Adipocyte (in vitro differentiated cells): ENCODE measurements at regions not wholly inside any gene's neighbourhood (a gene's known extent, or its start where the extent isn't known, plus 50 kb on each side); places are given as distances from the start of the nearest gene placed in this dataset.
"Not testable (repeated sequence)": the region's sequence is repeated elsewhere in the genome, so short reads cannot be mapped to it uniquely, and the experiment has no call there.

Source experiments
- DNase-seq: peaks from one replicate; pipeline ENCODE4 v3.0.0-alpha.2; 2015; ENCODE audit warnings: low read depth
- H3K27me3 ChIP-seq: replicated peaks from 2 replicates; pipeline ENCODE4 v1.7.0; 2013; ENCODE audit warnings: mild to moderate bottlenecking, low read length, moderate library complexity; ENCODE audit not compliant: control insufficient read depth, insufficient read depth
- H3K36me3 ChIP-seq: 2 replicates; pipeline ENCODE4 v1.7.0; 2013; ENCODE audit warnings: low read length, mild to moderate bottlenecking, moderate library complexity; ENCODE audit not compliant: control insufficient read depth, insufficient read depth, severe bottlenecking
- H3K4me1 ChIP-seq: 2 replicates; pipeline ENCODE4 v1.7.0; 2013; ENCODE audit warnings: mild to moderate bottlenecking, low read length, moderate library complexity; ENCODE audit not compliant: control insufficient read depth, insufficient read depth
- H3K4me3 ChIP-seq: 2 replicates; pipeline ENCODE4 v1.7.0; 2013; ENCODE audit warnings: mild to moderate bottlenecking, low read length, moderate library complexity
- H3K9ac ChIP-seq: 2 replicates; pipeline ENCODE4 v1.7.0; 2013; ENCODE audit warnings: mild to moderate bottlenecking, low read length, moderate library complexity
- H3K9me3 ChIP-seq: 2 replicates; pipeline ENCODE4 v1.7.0; 2013; ENCODE audit warnings: mild to moderate bottlenecking, low read length, moderate library complexity; ENCODE audit not compliant: control insufficient read depth

DNA sequence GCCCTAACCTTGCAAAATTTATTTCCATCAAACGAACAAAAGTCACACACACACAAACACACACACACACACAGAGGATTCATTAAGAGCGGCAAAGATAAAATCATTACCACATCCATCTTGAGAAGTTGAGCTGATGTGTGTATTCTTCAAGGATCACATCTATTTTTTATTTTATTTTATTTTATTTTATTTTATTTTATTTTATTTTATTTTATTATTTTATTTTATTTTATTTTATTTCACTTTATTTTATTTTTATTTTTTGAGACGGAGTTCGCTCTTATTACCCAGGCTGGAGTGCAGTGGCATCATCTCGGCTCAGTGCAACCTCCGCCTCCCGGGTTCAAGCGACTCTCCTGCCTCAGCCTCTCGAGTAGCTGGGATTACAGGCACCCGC lies 71.3 kb upstream of the SHOX start:
- not testable (repeated sequence) for H3K9ac ChIP-seq, H3K4me1 ChIP-seq, H3K4me3 ChIP-seq, H3K27me3 ChIP-seq, DNase-seq, H3K9me3 ChIP-seq, H3K36me3 ChIP-seq

DNA sequence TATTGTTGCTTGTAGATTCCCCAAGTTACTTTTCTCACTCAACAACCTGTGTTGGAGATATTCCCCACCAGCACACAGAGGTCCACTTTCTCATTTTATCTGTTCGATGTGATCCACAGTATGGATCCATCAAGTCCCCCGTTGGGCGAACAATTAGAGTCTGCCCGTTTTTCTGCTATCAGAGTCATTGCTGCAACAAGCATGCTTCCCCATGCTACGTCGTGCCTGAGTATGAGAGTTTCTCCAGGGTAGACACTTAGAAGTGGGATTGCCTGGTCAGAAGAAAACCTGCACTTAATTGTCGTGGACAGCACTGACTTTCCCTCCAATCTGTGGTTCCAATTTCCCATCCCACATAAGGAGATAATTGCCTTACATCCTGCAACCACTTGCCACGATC lies 62.7 kb upstream of the SHOX start:
- Histone ChIP-seq H3K27me3 (no peaks in the 10 kb centered on the region), H3K4me1 (no peaks in the 10 kb centered on the region), H3K4me3 (no peak overlapping the region), H3K9me3 (no peaks in the 10 kb centered on the region), H3K9ac (no peak overlapping the region), H3K36me3 (no peaks in the 10 kb centered on the region)
- DNase-seq: no peak

DNA sequence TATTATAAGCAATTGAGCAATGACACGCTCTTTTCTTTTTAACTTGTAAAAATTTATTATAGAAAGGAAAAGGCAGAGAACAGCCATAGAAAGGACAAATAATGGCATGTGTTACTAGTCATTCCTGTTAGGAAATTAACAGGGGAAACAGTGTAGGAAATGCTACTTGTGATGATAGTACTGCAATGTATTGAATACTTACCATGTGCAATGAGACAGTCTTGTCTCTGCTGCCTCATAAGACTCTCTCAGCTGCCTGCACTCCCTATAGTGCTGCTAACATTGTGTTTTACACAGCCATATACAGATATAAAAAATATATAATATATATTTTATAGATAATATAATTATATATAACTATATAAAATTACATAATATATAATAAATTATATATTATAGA lies 62.3 kb upstream of the SHOX start:
- no peaks in the 10 kb centered on the region for H3K9me3 ChIP-seq
- H3K9ac ChIP-seq: no peak overlapping the region
- H3K4me3 ChIP-seq: no peak overlapping the region
- H3K36me3 ChIP-seq: no peaks in the 10 kb centered on the region
- no peaks in the 10 kb centered on the region for H3K27me3 ChIP-seq
- H3K4me1 ChIP-seq: no peaks in the 10 kb centered on the region
- DNase-seq: no peak

DNA sequence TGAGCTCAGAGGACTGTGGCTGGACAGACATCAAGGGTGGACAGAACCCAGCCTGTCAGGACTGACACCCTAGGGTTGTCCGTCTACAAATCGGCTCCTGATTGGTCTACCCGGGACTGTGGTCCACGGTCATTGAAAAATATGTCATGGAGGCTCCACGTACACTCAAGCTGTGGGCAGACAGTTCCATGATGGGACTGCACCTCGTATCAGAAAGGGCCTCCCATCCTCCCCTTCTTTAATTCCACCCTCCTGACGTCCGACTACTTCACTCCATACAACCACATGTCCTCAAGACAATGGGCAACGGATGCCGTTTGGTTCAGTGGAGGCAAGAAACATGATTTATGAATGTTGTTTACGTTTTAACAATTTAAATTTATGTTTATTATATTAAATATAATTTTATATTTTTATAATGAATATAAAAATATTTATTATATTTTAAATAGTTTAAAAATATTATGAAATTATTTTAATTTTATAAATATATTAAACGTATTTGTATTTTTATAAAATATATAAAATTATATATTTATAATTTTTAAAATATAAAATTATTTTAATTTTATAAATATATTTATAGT lies 58.0 kb upstream of the SHOX start:
- H3K4me3 ChIP-seq: no peak overlapping the region
- no peaks in the 10 kb centered on the region for H3K36me3 ChIP-seq
- DNase-seq: no peak
- no peak overlapping the region for H3K9ac ChIP-seq
- no peaks in the 10 kb centered on the region for H3K27me3 ChIP-seq
- peaks cover 17% of the 10 kb centered on the region for H3K9me3 ChIP-seq
- no peaks in the 10 kb centered on the region for H3K4me1 ChIP-seq

DNA sequence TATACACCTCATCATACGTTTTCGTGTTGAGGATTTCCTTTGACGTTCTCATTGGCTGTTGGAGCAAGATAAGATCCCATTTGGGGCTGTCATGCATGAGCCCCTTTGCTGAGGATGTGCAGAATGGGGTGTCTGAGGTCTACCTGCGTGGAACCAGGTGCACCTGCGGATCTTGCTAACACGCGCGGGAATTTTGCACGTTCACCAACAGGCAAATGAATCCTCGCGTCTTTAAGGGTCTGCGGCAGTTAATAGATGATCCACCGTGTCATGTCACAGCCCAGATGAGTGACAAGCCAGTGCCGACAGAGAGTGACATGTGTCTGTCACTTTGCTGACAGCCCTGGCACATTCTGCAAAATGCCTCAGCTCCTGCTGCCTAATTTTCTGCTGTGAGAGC lies 56.3 kb upstream of the SHOX start:
- Histone ChIP-seq H3K9me3 (peaks cover 17% of the 10 kb centered on the region), H3K27me3 (no peaks in the 10 kb centered on the region), H3K4me3 (no peak overlapping the region), H3K36me3 (no peaks in the 10 kb centered on the region), H3K9ac (no peak overlapping the region), H3K4me1 (no peaks in the 10 kb centered on the region)
- no peak for DNase-seq

DNA sequence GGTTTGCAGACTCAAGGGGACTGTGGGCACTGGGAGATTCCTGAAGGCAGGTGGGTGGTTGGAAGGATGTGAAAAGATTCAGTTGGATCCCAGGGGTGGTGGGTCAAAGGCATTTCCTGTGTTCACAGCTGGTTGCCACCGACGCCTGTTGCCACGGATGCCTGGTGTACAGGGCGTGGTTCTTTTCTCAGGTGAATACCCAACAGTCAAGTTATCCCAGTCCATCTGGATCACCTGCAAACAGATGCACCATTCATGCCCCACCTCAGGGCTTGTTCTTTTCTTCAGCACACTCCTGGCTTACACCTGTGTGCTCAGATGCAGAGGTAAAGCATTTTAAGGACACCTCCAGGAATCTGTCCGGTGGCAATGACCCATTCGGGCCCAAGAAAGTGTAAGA lies 55.8 kb upstream of the SHOX start:
- Histone ChIP-seq H3K4me1 (no peaks in the 10 kb centered on the region), H3K4me3 (no peak overlapping the region)

DNA sequence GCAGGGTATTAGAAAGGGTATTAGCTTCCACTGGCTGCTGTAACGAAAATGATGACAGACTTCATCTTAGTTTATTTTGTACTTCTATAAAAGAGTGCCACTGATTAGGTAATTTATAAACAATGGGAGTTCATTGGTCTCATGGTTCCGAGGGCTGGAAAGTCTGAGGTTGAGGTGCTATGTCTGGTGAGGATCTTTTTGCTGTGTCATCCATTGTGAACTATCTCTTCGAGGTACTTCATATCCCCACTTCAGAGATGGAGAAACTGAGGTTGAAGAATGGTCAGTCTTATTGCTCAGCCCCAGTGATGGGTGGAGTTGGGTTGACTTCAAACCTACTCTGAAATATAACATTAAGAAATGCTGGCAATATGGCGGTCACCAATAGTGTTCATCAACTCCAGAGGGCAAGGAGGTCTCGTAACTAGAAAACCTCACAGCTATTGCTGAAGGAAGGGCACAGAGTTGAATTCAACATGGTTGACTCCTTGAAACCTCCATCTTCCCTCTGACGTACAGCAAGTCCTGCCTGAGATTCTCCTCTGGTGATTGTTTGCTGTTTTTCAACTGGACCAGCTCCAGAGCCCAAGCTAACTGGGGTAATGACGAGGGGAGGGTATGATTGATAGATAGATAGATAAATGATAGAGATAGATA lies 53.6 kb upstream of the SHOX start:
- Histone ChIP-seq H3K27me3 (no peaks in the 10 kb centered on the region), H3K4me1 (no peaks in the 10 kb centered on the region), H3K36me3 (no peaks in the 10 kb centered on the region), H3K9ac (no peak overlapping the region), H3K4me3 (no peak overlapping the region), H3K9me3 (peaks cover 17% of the 10 kb centered on the region)
- DNase-seq: no peak

More for the DNA sequence above, 55.8 kb upstream of the SHOX start:
- Histone ChIP-seq H3K27me3 (no peaks in the 10 kb centered on the region), H3K36me3 (no peaks in the 10 kb centered on the region), H3K9me3 (peaks cover 17% of the 10 kb centered on the region), H3K9ac (no peak overlapping the region)
- no peak for DNase-seq

DNA sequence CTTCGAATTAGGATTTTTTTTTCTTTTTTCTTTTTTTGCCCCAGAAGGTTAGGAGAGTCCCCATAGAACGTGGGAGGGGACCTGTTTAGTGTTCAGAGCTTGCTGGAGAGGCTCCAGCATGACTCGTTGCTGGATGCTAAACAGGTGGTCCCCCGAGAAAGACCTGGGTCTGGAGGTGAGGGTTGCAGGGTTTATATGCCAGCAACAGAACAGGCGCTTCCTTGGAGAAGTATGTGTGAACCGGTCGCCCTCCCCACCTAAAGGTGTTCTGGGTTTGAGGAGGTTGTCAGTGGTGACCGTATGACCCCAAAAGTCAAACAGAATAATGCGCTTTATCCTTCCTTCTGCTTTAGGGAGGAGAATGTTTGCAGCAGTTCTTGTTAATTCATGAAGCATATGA lies 52.1 kb upstream of the SHOX start:
- DNase-seq: no peak
- Histone ChIP-seq H3K36me3 (no peaks in the 10 kb centered on the region), H3K27me3 (no peaks in the 10 kb centered on the region), H3K9ac (no peak overlapping the region), H3K4me1 (no peaks in the 10 kb centered on the region), H3K9me3 (peaks cover 17% of the 10 kb centered on the region), H3K4me3 (no peak overlapping the region)

DNA sequence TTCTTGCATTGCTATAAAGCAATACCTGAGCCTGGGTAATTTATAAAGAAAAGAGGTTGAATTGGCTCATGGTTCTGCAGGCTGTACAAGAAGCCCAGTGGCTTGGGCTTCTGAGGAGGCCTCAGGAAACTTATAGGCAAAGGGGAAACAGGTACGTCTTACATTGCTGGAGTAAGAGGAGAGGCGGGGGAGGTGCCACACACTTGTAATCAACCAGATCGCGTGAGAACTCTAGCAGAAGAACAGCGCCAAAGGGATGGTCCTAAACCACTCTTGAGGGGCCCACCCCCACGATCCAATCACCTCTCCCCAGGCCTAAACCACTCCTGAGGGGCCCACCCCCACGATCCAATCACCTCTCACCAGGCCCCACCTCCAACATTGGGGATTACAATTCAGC lies 50.6 kb upstream of the SHOX start:
- H3K9me3 ChIP-seq: peaks cover 17% of the 10 kb centered on the region
- H3K4me3 ChIP-seq: no peak overlapping the region
- no peak for DNase-seq
- H3K27me3 ChIP-seq: no peaks in the 10 kb centered on the region
- no peaks in the 10 kb centered on the region for H3K4me1 ChIP-seq
- no peaks in the 10 kb centered on the region for H3K36me3 ChIP-seq
- H3K9ac ChIP-seq: no peak overlapping the region
